Endothelial cell (in vitro differentiated cells): ENCODE measurements at regions not wholly inside any gene's neighbourhood (a gene's known extent, or its start where the extent isn't known, plus 50 kb on each side); places are given as distances from the start of the nearest gene placed in this dataset.

Experiments
- DNase-seq: peaks from one replicate; pipeline ENCODE4 v3.0.0; 2021; ENCODE audit warnings: low spot score
- H3K27ac Mint-ChIP-seq: one replicate; pipeline ENCODE4 v1.8.0; 2021; ENCODE audit warnings: mixed read lengths, inconsistent platforms; ENCODE audit not compliant: unreplicated experiment
- H3K27me3 Mint-ChIP-seq: one replicate; pipeline ENCODE4 v1.8.0; 2021; ENCODE audit warnings: mild to moderate bottlenecking, moderate library complexity, mixed read lengths, inconsistent platforms; ENCODE audit not compliant: unreplicated experiment
- H3K36me3 Mint-ChIP-seq: one replicate; pipeline ENCODE4 v1.8.0; 2021; ENCODE audit warnings: mild to moderate bottlenecking, low read depth, mixed read lengths, inconsistent platforms; ENCODE audit not compliant: unreplicated experiment
- H3K4me1 Mint-ChIP-seq: one replicate; pipeline ENCODE4 v1.8.0; 2021; ENCODE audit warnings: mild to moderate bottlenecking, mixed read lengths, inconsistent platforms; ENCODE audit not compliant: unreplicated experiment
- H3K4me3 Mint-ChIP-seq: one replicate; pipeline ENCODE4 v1.8.0; 2021; ENCODE audit warnings: mild to moderate bottlenecking, mixed read lengths, inconsistent platforms; ENCODE audit not compliant: unreplicated experiment
- H3K9me3 Mint-ChIP-seq: one replicate; pipeline ENCODE4 v1.8.0; 2021; ENCODE audit warnings: mixed read lengths, inconsistent platforms; ENCODE audit not compliant: unreplicated experiment
- CTCF ChIP-seq: fragments of 200-600 bp; sonication (generic); IDR thresholded peaks from one replicate; pipeline ENCODE4 v1.5.0; 2021; ENCODE audit warnings: antibody characterized with exemption; ENCODE audit not compliant: unreplicated experiment

GRCh38 chr9:107940616-107941595, 451.3 kb upstream of the KLF4 start:
- H3K27me3 Mint-ChIP-seq = peaks cover 3% of the 10 kb centered on the region

GRCh38 chr9:107938801-107939386, 449.3 kb upstream of the KLF4 start:
- Mint-ChIP-seq H3K27ac (no peak overlapping the region), H3K9me3 (no peaks in the 10 kb centered on the region), H3K36me3 (no peaks in the 10 kb centered on the region), H3K4me3 (no peak overlapping the region), H3K27me3 (peaks cover 3% of the 10 kb centered on the region), H3K4me1 (peaks cover 11% of the 10 kb centered on the region)
- TF ChIP-seq CTCF = no peak
- no peak for DNase-seq

More at GRCh38 chr9:107940616-107941595, 451.3 kb upstream of the KLF4 start:
- no peak overlapping the region for H3K27ac Mint-ChIP-seq
- peaks cover 9% of the 10 kb centered on the region for H3K4me1 Mint-ChIP-seq
- no peak for DNase-seq
- no peak for TF ChIP-seq CTCF
- H3K4me3 Mint-ChIP-seq = no peak overlapping the region
- no peaks in the 10 kb centered on the region for H3K36me3 Mint-ChIP-seq
- no peaks in the 10 kb centered on the region for H3K9me3 Mint-ChIP-seq

GRCh38 chr9:107935931-107936330, 446.4 kb upstream of the KLF4 start:
- Mint-ChIP-seq H3K27me3 (peaks cover 3% of the 10 kb centered on the region), H3K4me3 (no peak overlapping the region), H3K27ac (no peak overlapping the region), H3K9me3 (no peaks in the 10 kb centered on the region), H3K36me3 (no peaks in the 10 kb centered on the region), H3K4me1 (peaks cover 11% of the 10 kb centered on the region)
- TF ChIP-seq CTCF = no peak
- no peak for DNase-seq

GRCh38 chr9:107933516-107933915, 443.9 kb upstream of the KLF4 start:
- Mint-ChIP-seq H3K9me3 (no peaks in the 10 kb centered on the region), H3K4me1 (peaks cover 5% of the 10 kb centered on the region), H3K27ac (no peak overlapping the region), H3K4me3 (no peak overlapping the region), H3K36me3 (no peaks in the 10 kb centered on the region), H3K27me3 (no peaks in the 10 kb centered on the region)
- no peak for DNase-seq
- no peak for TF ChIP-seq CTCF

- H3K27me3 Mint-ChIP-seq = no peaks in the 10 kb centered on the region
- TF ChIP-seq CTCF = no peak
- peaks cover 5% of the 10 kb centered on the region for H3K4me1 Mint-ChIP-seq
- no peaks in the 10 kb centered on the region for H3K9me3 Mint-ChIP-seq
- H3K36me3 Mint-ChIP-seq = no peaks in the 10 kb centered on the region
- H3K4me3 Mint-ChIP-seq = no peak overlapping the region
- no peak overlapping the region for H3K27ac Mint-ChIP-seq
- DNase-seq = no peak
Observed at GRCh38 chr9:107933097-107933496, 443.5 kb upstream of the KLF4 start.
